SU-DHL-6 (cell line): ENCODE measurements at regions not wholly inside any gene's neighbourhood (a gene's known extent, or its start where the extent isn't known, plus 50 kb on each side); places are given as distances from the start of the nearest gene placed in this dataset.

ENCODE experiments used
- H2AFZ ChIP-seq: fragments of 200-600 bp; sonication (generic); 2 replicates; pipeline ENCODE4 v1.6.1; 2014; ENCODE audit warnings: low read depth, mild to moderate bottlenecking, moderate library complexity, mixed read lengths, antibody characterized with exemption, low read length; ENCODE audit not compliant: severe bottlenecking
- H3F3A ChIP-seq: fragments of 200-600 bp; shearing (Covaris generic); 2 replicates; pipeline ENCODE4 v1.6.0; 2016; ENCODE audit warnings: antibody characterized with exemption, mild to moderate bottlenecking; ENCODE audit not compliant: insufficient read depth
- H3K27ac ChIP-seq: fragments of 200-600 bp; sonication (generic); 2 replicates; pipeline ENCODE4 v1.5.1; 2016; ENCODE audit warnings: low read depth, mild to moderate bottlenecking, low read length, moderate library complexity, mixed read lengths
- H3K27me3 ChIP-seq: fragments of 200-600 bp; sonication (generic), shearing (Covaris generic); 2 replicates; pipeline ENCODE4 v1.6.0; 2014; ENCODE audit warnings: mild to moderate bottlenecking, low read length
- H3K36me3 ChIP-seq: fragments of 200-600 bp; sonication (generic); 2 replicates; pipeline ENCODE4 v1.6.1; 2014; ENCODE audit warnings: mild to moderate bottlenecking, low read length, mixed read lengths
- H3K4me2 ChIP-seq: fragments of 300-600, 200-600 bp; shearing (Covaris generic), sonication (generic); 2 replicates; pipeline ENCODE4 v1.6.0; 2014; ENCODE audit warnings: low read length, low read depth, mild to moderate bottlenecking; ENCODE audit not compliant: poor library complexity, severe bottlenecking
- H3K4me3 ChIP-seq: fragments of 200-600 bp; sonication (generic); 2 replicates; pipeline ENCODE4 v1.5.1; 2014; ENCODE audit warnings: antibody characterized with exemption, low read length, mild to moderate bottlenecking, mixed read lengths; ENCODE audit not compliant: insufficient read depth, poor library complexity, severe bottlenecking
- H3K79me2 ChIP-seq: fragments of 200-600 bp; sonication (generic); 2 replicates; pipeline ENCODE4 v1.6.1; 2014; ENCODE audit warnings: mild to moderate bottlenecking, low read length, moderate library complexity; ENCODE audit not compliant: insufficient read depth
- H3K9ac ChIP-seq: fragments of 200-600 bp; sonication (generic); 2 replicates; pipeline ENCODE4 v1.7.0; 2014; ENCODE audit warnings: mild to moderate bottlenecking, low read length
- H3K9me2 ChIP-seq: fragments of 200-600 bp; sonication (generic); replicated peaks from 2 replicates; pipeline ENCODE4 v1.6.1; 2014; ENCODE audit warnings: low read length; ENCODE audit not compliant: insufficient read depth
- H3K9me3 ChIP-seq: fragments of 200-600 bp; sonication (generic); 2 replicates; pipeline ENCODE4 v1.6.1; 2014; ENCODE audit warnings: low read length, mixed read lengths; ENCODE audit not compliant: insufficient read depth
- H4K20me1 ChIP-seq: fragments of 200-600 bp; sonication (generic); 2 replicates; pipeline ENCODE4 v1.6.1; 2014; ENCODE audit warnings: low read depth, mild to moderate bottlenecking, antibody characterized with exemption, low read length, moderate library complexity, mixed read lengths
- CTCF ChIP-seq: fragments of 200-600 bp; sonication (generic); IDR thresholded peaks from one replicate; pipeline ENCODE4 v1.5.1; 2017; ENCODE audit warnings: antibody characterized with exemption, mild to moderate bottlenecking, low read length, moderate library complexity; ENCODE audit not compliant: insufficient read depth, poor library complexity, severe bottlenecking
- EZH2phosphoT487 ChIP-seq: fragments of 200-600 bp; sonication (generic), shearing (Covaris generic); conservative IDR thresholded peaks from 2 replicates; pipeline ENCODE4 v1.6.1; 2018; ENCODE audit warnings: mild to moderate bottlenecking, antibody characterized with exemption, low read length, moderate library complexity, mixed read lengths

GRCh38 chr12:59119676-59120075 is 199.4 kb upstream of the LRIG3 start:
- Histone ChIP-seq H3K9me2 (no peaks in the 10 kb centered on the region), H4K20me1 (no peaks in the 10 kb centered on the region), H3K27ac (no peak overlapping the region), H3K4me3 (no peak overlapping the region), H3K4me2 (no peak overlapping the region), H3F3A (no peaks in the 10 kb centered on the region), H3K27me3 (no peaks in the 10 kb centered on the region), H3K9me3 (no peaks in the 10 kb centered on the region), H2AFZ (no peak overlapping the region), H3K36me3 (no peaks in the 10 kb centered on the region), H3K9ac (no peak overlapping the region), H3K79me2 (no peaks in the 10 kb centered on the region)
- no peak for TF ChIP-seq EZH2phosphoT487
- TF ChIP-seq CTCF: no peak

GRCh38 chr12:59118356-59118755 is 198.1 kb upstream of the LRIG3 start:
- TF ChIP-seq CTCF: no peak
- no peak for TF ChIP-seq EZH2phosphoT487

GRCh38 chr12:59115995-59116394 is 195.7 kb upstream of the LRIG3 start:
- H3K9me2 ChIP-seq: no peaks in the 10 kb centered on the region

More at GRCh38 chr12:59118356-59118755, 198.1 kb upstream of the LRIG3 start:
- Histone ChIP-seq H3K36me3 (no peaks in the 10 kb centered on the region), H3K4me3 (no peak overlapping the region), H2AFZ (no peak overlapping the region), H3K9me2 (no peaks in the 10 kb centered on the region), H3K27me3 (no peaks in the 10 kb centered on the region), H3F3A (no peaks in the 10 kb centered on the region), H3K27ac (no peak overlapping the region), H3K9ac (no peak overlapping the region), H4K20me1 (no peaks in the 10 kb centered on the region), H3K79me2 (no peaks in the 10 kb centered on the region), H3K4me2 (no peak overlapping the region), H3K9me3 (no peaks in the 10 kb centered on the region)

More at GRCh38 chr12:59115995-59116394, 195.7 kb upstream of the LRIG3 start:
- Histone ChIP-seq H3K4me3 (no peak overlapping the region), H4K20me1 (no peaks in the 10 kb centered on the region), H3K79me2 (no peaks in the 10 kb centered on the region), H3K27ac (no peak overlapping the region), H2AFZ (no peak overlapping the region), H3K9ac (no peak overlapping the region), H3F3A (no peaks in the 10 kb centered on the region), H3K4me2 (no peak overlapping the region), H3K27me3 (no peaks in the 10 kb centered on the region), H3K36me3 (no peaks in the 10 kb centered on the region), H3K9me3 (no peaks in the 10 kb centered on the region)
- TF ChIP-seq CTCF: no peak
- TF ChIP-seq EZH2phosphoT487: no peak
